AG10803 (cell line): ENCODE measurements at regions not wholly inside any gene's neighbourhood (a gene's known extent, or its start where the extent isn't known, plus 50 kb on each side); places are given as distances from the start of the nearest gene placed in this dataset.
"Not testable (repeated sequence)": the region's sequence is repeated elsewhere in the genome, so short reads cannot be mapped to it uniquely, and the experiment has no call there.

ENCODE experiments used
- DNase-seq: peaks from one replicate; pipeline ENCODE4 v3.0.0; 2010; ENCODE audit warnings: low read depth
- H3K4me3 ChIP-seq: 2 replicates; pipeline ENCODE4 v1.5.1; 2011; ENCODE audit warnings: mild to moderate bottlenecking, low read length, control low read depth
- CTCF ChIP-seq: conservative IDR thresholded peaks from 2 replicates; pipeline ENCODE4 v1.5.1; 2011; ENCODE audit warnings: mild to moderate bottlenecking, low read length, control low read depth, inconsistent platforms

GRCh38 chr2:154952346-154952980, 254.0 kb downstream of the KCNJ3 start:
- no peak for DNase-seq
- H3K4me3 ChIP-seq, result no peak overlapping the region
- TF ChIP-seq CTCF, result no peak

DNA sequence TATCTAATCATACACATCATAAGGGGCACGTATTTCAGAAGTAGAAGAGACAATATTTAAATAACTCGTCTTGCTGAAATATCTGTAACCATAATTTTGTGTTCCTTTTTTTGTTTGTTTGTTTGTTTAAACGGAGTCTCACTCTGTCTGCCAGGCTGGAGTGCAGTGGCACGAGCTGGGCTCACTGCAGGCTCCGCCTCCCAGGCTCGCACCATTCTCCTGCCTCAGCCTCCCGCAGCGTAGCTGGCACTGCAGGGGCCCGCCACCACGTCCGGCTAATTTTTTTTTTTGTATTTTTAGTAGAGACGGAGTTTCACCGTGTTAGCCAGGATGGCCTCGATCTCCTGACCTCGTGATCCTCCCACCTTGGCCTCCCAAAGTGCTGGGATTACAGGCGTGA, 248.9 kb downstream of the KCNJ3 start:
- not testable (repeated sequence) for H3K4me3 ChIP-seq, DNase-seq

DNA sequence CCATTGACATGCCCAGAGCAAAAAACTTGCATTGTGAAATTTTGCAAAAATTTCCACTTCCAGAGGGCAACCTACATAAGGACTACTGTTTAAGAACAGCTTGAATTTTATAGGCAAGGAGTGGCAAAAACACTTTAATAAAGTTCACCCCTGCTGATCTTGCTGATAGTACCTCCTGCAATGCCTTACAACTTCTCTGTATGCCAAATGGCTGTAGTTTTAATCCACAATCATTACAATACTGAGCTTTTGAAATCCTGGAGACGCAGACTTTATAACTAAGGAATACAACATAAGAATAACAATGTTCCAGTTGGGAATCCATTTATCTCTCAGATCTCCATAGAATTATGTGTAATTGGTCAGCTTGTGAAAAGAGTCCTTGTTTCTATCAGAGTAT, 247.5 kb downstream of the KCNJ3 start:
- no peak overlapping the region for H3K4me3 ChIP-seq

DNA sequence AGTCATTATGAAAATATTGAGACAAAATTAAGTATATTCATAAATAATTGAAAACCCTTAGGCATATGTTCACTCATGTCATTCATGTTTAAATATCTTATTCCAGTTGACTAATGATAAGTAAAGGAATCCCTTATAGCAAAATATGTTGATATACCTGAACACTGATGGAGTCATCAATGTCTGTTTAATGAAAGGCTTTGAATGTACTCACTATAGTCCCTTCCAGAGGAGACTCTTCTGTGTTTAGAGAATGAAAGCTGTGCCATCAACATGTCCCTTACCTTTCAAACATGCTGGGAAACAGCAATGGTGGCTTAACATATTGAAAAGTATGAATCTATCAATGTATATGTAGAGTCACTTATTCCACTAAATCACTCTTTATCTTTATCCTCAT, 242.9 kb downstream of the KCNJ3 start:
- TF ChIP-seq CTCF, result no peak
- no peak overlapping the region for H3K4me3 ChIP-seq
- no peak for DNase-seq

More for the DNA sequence above, 247.5 kb downstream of the KCNJ3 start:
- no peak for DNase-seq
- no peak for TF ChIP-seq CTCF

- no peak overlapping the region for H3K4me3 ChIP-seq
- no peak for TF ChIP-seq CTCF
- no peak for DNase-seq
Observed at GRCh38 chr2:154934213-154934612, 235.7 kb downstream of the KCNJ3 start.

GRCh38 chr2:154924531-154924930, 226.0 kb downstream of the KCNJ3 start:
- TF ChIP-seq CTCF, result no peak
- no peak for DNase-seq
- no peak overlapping the region for H3K4me3 ChIP-seq

GRCh38 chr2:154914561-154914960, 216.1 kb downstream of the KCNJ3 start:
- no peak overlapping the region for H3K4me3 ChIP-seq
- DNase-seq, result no peak
- TF ChIP-seq CTCF, result no peak

- DNase-seq, result no peak
- no peak overlapping the region for H3K4me3 ChIP-seq
- no peak for TF ChIP-seq CTCF
Observed at GRCh38 chr2:154912215-154912614, 213.7 kb downstream of the KCNJ3 start.
